SK-N-SH treated with all-trans-retinoic acid at 6 μM for 48 hours (cell line): ENCODE measurements at regions not wholly inside any gene's neighbourhood (a gene's known extent, or its start where the extent isn't known, plus 50 kb on each side); places are given as distances from the start of the nearest gene placed in this dataset.

ENCODE experiments used
- ATAC-seq: fragments of 200-7000 bp; cut with Tn5 transposase; 3 replicates; pipeline ENCODE4 v1.9.1; 2020; ENCODE audit warnings: mild to moderate bottlenecking, moderate library complexity
- ARNTL ChIP-seq: fragments of 450-650 bp; formaldehyde crosslinking; IDR thresholded peaks from 2 replicates; pipeline ENCODE4 v1.5.0; 2020; ENCODE audit warnings: low read depth, mild to moderate bottlenecking, moderate library complexity, borderline replicate concordance
- GLIS3 ChIP-seq: fragments of 250-450 bp; sonication (Bioruptor Pico); IDR thresholded peaks from 2 replicates; pipeline ENCODE4 v1.5.0; 2020; ENCODE audit warnings: mild to moderate bottlenecking, moderate library complexity
- ISL1 ChIP-seq: fragments of 250-450 bp; sonication (Bioruptor Pico); IDR thresholded peaks from 2 replicates; pipeline ENCODE4 v2.1.2; 2022; ENCODE audit warnings: mild to moderate bottlenecking, moderate library complexity
- OSR1 ChIP-seq: fragments of 250-450 bp; sonication (Bioruptor Pico); IDR thresholded peaks from 2 replicates; pipeline ENCODE4 v1.8.0; 2022; ENCODE audit warnings: moderate library complexity, mild to moderate bottlenecking, inconsistent platforms
- PPARA ChIP-seq: fragments of 250-450 bp; sonication (Bioruptor Pico); IDR thresholded peaks from 2 replicates; pipeline ENCODE4 v1.5.0; 2020; ENCODE audit warnings: mild to moderate bottlenecking, borderline replicate concordance
- RARB ChIP-seq: fragments of 250-450 bp; sonication (Bioruptor Pico); IDR thresholded peaks from 2 replicates; pipeline ENCODE4 v1.8.0; 2021; ENCODE audit warnings: mild to moderate bottlenecking, moderate library complexity
- TCF4 ChIP-seq: fragments of 250-450 bp; sonication (Bioruptor Pico); IDR thresholded peaks from 2 replicates; pipeline ENCODE4 v1.8.0; 2021; ENCODE audit warnings: mild to moderate bottlenecking, moderate library complexity, borderline replicate concordance
- TOX ChIP-seq: fragments of 250-450 bp; sonication (Bioruptor Pico); IDR thresholded peaks from 2 replicates; pipeline ENCODE4 v1.8.0; 2021; ENCODE audit warnings: mild to moderate bottlenecking, moderate library complexity, borderline replicate concordance
- ZC3H10 ChIP-seq: fragments of 250-450 bp; sonication (Bioruptor Pico); IDR thresholded peaks from 2 replicates; pipeline ENCODE4 v1.5.1; 2021; ENCODE audit warnings: mild to moderate bottlenecking, moderate library complexity
- ZFP3 ChIP-seq: fragments of 250-450 bp; sonication (Bioruptor Pico); IDR thresholded peaks from 2 replicates; pipeline ENCODE4 v1.5.0; 2020; ENCODE audit warnings: mild to moderate bottlenecking, moderate library complexity
- ZFP30 ChIP-seq: fragments of 450-650 bp; formaldehyde crosslinking; IDR thresholded peaks from 2 replicates; pipeline ENCODE4 v1.5.0; 2022; ENCODE audit warnings: mild to moderate bottlenecking, moderate library complexity
- ZNF565 ChIP-seq: fragments of 450-650 bp; formaldehyde crosslinking; conservative IDR thresholded peaks from 2 replicates; pipeline ENCODE4 v1.5.0; 2020; ENCODE audit warnings: low read depth, mild to moderate bottlenecking, moderate library complexity
- ZNF70 ChIP-seq: fragments of 450-650 bp; formaldehyde crosslinking; IDR thresholded peaks from 2 replicates; pipeline ENCODE4 v1.5.0; 2020; ENCODE audit warnings: mild to moderate bottlenecking, moderate library complexity
- ZNF8 ChIP-seq: fragments of 450-650 bp; formaldehyde crosslinking; IDR thresholded peaks from 2 replicates; pipeline ENCODE4 v1.5.0; 2020; ENCODE audit warnings: mild to moderate bottlenecking, moderate library complexity
- TF ChIP-seq, protein P1 (sequence below): fragments of 250-450 bp; sonication (Bioruptor Pico); IDR thresholded peaks from 2 replicates; pipeline ENCODE4 v1.5.1; 2020; ENCODE audit warnings: low read depth, mild to moderate bottlenecking, moderate library complexity
- TF ChIP-seq, protein P2 (sequence below): fragments of 250-450 bp; sonication (Bioruptor Pico); IDR thresholded peaks from 2 replicates; pipeline ENCODE4 v1.8.0; 2021; ENCODE audit warnings: low read depth, mild to moderate bottlenecking, moderate library complexity, borderline replicate concordance
- TF ChIP-seq, protein P3 (sequence below): fragments of 250-450 bp; sonication (Bioruptor Pico); IDR thresholded peaks from 2 replicates; pipeline ENCODE4 v1.5.0; 2020; ENCODE audit warnings: mild to moderate bottlenecking, moderate library complexity
- TF ChIP-seq, protein P4 (sequence below): fragments of 250-450 bp; sonication (Bioruptor Pico); IDR thresholded peaks from 2 replicates; pipeline ENCODE4 v1.5.1; 2021; ENCODE audit warnings: mild to moderate bottlenecking, moderate library complexity

DNA sequence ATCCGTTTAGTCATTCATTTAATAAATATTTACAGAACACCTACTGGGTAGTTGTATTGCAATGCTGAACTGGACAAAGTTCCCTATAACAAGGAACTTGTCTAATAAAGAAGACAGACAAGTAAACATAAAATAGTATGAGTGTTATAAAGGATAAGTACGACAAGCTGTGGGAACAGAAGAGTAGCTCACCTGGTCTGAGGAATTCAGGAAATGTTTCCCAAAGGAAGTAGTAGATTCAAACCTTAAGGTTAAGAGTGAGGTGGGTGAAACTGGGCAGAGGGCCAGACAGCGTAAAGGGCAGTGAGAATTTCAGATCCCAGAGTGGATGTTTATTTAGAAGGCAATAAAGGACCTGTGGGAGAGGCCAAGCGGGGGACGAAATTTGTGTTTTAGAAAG, 72.3 kb upstream of the CD2AP start:
- TF ChIP-seq ZFP30 (CRISPR knock-in tag) (no peak), TCF4 (CRISPR knock-in tag) (no peak), ZNF8 (no peak), ZNF565 (CRISPR knock-in tag) (no peak), RARB (CRISPR knock-in tag) (no peak), GLIS3 (CRISPR knock-in tag) (no peak), ISL1 (CRISPR knock-in tag) (no peak), ZC3H10 (no peak), ZNF70 (CRISPR knock-in tag) (no peak)
- TF ChIP-seq, protein P1, sequence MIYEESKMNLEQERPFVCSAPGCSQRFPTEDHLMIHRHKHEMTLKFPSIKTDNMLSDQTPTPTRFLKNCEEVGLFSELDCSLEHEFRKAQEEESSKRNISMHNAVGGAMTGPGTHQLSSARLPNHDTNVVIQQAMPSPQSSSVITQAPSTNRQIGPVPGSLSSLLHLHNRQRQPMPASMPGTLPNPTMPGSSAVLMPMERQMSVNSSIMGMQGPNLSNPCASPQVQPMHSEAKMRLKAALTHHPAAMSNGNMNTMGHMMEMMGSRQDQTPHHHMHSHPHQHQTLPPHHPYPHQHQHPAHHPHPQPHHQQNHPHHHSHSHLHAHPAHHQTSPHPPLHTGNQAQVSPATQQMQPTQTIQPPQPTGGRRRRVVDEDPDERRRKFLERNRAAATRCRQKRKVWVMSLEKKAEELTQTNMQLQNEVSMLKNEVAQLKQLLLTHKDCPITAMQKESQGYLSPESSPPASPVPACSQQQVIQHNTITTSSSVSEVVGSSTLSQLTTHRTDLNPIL (CRISPR knock-in tag): no peak

DNA sequence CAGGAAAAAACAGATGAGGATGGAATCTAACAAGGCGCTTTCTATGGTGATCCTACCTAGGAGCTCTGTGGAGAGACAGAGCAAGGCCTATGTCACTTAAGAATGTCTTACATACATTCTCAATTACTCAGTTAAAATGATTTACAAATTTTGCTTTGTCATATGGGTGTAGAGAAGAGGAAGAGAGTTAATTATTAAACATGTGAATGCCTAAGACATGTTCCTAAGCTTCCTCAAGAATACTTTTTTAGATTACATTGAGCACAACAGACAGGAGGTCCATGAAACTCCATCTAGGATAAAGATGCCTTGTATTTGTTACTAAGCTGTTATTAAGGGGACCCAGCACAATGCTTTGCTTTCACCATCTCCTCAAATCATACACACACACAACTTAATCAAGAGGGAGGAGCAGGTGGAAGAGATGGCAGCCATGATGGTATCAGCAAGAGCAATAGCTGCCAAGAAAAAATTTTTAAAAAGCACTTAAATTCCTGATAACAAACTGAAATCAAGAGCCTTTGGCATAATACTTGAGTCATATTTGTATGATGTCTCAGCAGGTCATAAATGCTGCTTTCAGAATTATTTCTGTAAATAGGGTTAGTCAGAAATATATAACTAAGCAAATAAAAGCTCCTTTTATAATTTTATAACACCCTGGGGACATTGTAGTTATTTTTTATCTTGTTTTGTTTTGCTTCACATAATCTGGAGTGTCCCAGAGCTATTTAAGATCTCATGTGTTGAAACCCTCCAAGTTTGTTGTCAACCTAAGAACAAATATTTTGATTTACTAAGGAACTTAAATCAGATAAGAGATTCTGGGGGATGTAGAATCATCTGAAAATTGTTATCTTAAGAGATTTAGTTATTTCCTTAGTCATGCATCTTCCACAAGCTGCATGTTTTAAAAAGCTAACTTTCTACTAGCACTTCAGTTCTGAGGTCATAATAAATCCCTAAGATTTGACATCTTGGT, 70.0 kb upstream of the CD2AP start:
- TF ChIP-seq TOX (no peak), ISL1 (CRISPR knock-in tag) (peak; percentile 8; the same call in 1 of the 2 replicates)
- no peak for ATAC-seq

More for the DNA sequence above, 72.3 kb upstream of the CD2AP start:
- no peak for ATAC-seq

DNA sequence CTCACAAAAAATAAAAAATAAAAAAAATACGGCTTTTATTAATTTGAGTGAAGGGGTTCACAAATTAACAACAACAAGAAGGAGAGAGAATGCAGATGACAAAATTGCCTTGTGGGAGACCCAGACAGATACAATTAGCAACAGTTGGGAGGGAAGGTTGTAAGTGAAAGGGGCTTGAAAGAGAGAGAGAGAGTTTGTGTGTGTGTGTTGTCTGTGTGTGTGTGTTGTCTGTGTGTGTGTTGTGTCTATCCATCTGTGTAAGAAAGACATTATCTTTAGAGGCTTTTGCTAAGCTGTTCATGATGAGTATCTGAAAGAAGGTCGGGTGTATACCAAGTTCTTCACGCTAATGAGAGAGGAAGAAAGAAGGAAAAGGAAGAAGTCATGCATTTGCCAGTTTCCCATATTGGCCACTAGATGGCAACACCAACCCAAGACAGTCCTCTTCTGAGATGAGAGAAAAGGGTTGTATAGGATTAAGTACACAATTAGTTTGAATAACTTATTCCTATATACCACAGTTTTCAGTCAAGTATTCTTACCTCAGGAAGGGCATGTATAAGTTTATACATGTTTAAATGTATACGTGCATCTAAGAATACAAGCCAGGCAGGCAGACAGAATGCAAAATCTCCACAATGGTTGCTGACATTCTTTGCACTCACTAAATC, 63.7 kb upstream of the CD2AP start:
- peak; percentile 95 for ATAC-seq
- no peak for TF ChIP-seq ZFP30 (CRISPR knock-in tag)
- no peak for TF ChIP-seq OSR1
- TF ChIP-seq ZFP3: no peak
- TF ChIP-seq ARNTL: no peak
- no peak for TF ChIP-seq RARB (CRISPR knock-in tag)
- no peak for TF ChIP-seq ISL1 (CRISPR knock-in tag)
- TF ChIP-seq, protein P2, sequence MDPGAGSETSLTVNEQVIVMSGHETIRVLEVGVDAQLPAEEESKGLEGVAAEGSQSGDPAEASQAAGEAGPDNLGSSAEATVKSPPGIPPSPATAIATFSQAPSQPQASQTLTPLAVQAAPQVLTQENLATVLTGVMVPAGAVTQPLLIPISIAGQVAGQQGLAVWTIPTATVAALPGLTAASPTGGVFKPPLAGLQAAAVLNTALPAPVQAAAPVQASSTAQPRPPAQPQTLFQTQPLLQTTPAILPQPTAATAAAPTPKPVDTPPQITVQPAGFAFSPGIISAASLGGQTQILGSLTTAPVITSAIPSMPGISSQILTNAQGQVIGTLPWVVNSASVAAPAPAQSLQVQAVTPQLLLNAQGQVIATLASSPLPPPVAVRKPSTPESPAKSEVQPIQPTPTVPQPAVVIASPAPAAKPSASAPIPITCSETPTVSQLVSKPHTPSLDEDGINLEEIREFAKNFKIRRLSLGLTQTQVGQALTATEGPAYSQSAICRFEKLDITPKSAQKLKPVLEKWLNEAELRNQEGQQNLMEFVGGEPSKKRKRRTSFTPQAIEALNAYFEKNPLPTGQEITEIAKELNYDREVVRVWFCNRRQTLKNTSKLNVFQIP (CRISPR knock-in tag): no peak
- TF ChIP-seq PPARA (CRISPR knock-in tag): no peak
- TF ChIP-seq ZNF565 (CRISPR knock-in tag): no peak
- TF ChIP-seq, protein P1 (CRISPR knock-in tag): no peak
- no peak for TF ChIP-seq TOX
- no peak for TF ChIP-seq TCF4 (CRISPR knock-in tag)
- TF ChIP-seq, protein P3, sequence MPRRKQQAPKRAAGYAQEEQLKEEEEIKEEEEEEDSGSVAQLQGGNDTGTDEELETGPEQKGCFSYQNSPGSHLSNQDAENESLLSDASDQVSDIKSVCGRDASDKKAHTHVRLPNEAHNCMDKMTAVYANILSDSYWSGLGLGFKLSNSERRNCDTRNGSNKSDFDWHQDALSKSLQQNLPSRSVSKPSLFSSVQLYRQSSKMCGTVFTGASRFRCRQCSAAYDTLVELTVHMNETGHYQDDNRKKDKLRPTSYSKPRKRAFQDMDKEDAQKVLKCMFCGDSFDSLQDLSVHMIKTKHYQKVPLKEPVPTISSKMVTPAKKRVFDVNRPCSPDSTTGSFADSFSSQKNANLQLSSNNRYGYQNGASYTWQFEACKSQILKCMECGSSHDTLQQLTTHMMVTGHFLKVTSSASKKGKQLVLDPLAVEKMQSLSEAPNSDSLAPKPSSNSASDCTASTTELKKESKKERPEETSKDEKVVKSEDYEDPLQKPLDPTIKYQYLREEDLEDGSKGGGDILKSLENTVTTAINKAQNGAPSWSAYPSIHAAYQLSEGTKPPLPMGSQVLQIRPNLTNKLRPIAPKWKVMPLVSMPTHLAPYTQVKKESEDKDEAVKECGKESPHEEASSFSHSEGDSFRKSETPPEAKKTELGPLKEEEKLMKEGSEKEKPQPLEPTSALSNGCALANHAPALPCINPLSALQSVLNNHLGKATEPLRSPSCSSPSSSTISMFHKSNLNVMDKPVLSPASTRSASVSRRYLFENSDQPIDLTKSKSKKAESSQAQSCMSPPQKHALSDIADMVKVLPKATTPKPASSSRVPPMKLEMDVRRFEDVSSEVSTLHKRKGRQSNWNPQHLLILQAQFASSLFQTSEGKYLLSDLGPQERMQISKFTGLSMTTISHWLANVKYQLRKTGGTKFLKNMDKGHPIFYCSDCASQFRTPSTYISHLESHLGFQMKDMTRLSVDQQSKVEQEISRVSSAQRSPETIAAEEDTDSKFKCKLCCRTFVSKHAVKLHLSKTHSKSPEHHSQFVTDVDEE (CRISPR knock-in tag): no peak
- TF ChIP-seq, protein P4, sequence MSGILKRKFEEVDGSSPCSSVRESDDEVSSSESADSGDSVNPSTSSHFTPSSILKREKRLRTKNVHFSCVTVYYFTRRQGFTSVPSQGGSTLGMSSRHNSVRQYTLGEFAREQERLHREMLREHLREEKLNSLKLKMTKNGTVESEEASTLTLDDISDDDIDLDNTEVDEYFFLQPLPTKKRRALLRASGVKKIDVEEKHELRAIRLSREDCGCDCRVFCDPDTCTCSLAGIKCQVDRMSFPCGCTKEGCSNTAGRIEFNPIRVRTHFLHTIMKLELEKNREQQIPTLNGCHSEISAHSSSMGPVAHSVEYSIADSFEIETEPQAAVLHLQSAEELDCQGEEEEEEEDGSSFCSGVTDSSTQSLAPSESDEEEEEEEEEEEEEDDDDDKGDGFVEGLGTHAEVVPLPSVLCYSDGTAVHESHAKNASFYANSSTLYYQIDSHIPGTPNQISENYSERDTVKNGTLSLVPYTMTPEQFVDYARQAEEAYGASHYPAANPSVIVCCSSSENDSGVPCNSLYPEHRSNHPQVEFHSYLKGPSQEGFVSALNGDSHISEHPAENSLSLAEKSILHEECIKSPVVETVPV (CRISPR knock-in tag): no peak
- no peak for TF ChIP-seq ZC3H10
